ENCODE measurements at regions not wholly inside any gene's neighbourhood (a gene's known extent, or its start where the extent isn't known, plus 50 kb on each side); places are given as distances from the start of the nearest gene placed in this dataset.
"Not testable (repeated sequence)": the region's sequence is repeated elsewhere in the genome, so short reads cannot be mapped to it uniquely, and the experiment has no call there.

DNA sequence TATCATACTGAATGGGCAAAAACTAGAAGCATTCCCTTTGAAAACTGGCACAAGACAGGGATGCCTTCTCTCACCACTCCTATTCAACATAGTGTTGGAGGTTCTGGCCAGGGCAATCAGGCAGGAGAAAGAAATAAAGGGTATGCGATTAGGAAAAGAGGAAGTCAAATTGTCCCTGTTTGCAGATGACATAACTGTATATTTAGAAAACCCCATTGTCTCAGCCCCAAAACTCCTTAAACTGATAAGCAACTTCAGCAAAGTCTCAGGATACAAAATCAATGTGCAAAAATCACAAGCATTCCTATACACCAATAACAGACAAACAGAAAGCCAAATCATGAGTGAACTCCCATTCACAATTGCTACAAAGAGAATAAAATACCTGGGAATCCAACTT is 52.5 kb upstream of the CCDC71L start:
- not testable (repeated sequence) for DNase-seq (ENCODE audit: low read depth in 3 of 3, low spot score in 2 of 3)

DNA sequence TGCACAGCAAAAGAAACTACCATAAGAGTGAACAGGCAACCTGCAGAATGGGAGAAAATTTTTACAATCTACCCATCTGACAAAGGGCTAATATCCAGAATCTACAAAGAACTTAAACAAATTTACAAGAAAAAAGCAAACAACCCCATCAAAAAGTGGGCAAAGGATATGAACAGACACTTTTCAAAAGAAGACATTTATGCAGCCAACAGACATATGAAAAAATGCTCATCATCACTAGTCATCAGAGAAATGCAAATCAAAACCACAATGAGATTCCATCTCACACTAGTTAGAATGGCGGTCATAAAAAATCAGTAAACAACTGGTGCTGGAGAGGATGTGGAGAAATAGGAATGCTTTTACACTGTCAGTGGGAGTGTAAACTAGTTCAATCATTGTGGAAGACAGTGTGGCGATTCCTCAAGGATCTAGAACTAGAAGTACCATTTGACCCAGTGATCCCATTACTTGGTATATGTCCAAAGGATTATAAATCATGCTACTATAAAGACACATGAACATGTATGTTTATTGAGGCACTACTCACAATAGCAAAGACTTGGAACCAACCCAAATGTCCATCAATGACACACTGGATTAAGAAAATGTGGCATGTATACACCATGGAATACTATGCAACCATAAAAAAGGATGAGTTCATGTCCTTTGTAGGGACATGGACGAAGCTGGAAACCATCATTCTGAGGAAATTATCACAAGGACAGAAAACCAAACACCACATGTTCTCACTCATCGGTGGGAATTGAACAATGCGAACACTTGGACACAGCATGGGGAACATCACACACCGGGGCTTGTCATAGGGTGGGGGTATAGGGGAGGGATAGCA is 53.9 kb upstream of the CCDC71L start:
- DNase-seq (ENCODE audit: low read depth in 3 of 3, low spot score in 2 of 3): not testable (repeated sequence)

DNA sequence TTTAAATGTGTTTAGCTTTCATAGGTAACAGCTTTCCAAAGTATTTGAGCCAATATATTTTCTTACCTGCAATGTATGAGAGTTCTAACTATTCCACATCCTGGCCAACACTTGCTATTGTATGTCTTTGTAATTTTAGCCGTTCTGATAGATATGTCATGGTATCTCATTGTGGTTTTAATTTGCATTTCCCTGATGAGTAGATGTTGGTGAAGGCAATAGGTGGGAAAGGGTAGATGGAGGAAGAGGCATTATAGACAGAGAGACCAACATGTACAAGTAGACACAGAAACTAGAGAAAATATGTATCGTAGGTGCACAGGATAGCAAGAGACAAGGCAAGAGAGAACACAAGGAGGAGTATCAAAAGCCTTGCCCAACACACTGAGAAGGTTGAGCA is 54.8 kb upstream of the CCDC71L start:
- DNase-seq (ENCODE audit: low read depth in 3 of 3, low spot score in 2 of 3): no peak

DNA sequence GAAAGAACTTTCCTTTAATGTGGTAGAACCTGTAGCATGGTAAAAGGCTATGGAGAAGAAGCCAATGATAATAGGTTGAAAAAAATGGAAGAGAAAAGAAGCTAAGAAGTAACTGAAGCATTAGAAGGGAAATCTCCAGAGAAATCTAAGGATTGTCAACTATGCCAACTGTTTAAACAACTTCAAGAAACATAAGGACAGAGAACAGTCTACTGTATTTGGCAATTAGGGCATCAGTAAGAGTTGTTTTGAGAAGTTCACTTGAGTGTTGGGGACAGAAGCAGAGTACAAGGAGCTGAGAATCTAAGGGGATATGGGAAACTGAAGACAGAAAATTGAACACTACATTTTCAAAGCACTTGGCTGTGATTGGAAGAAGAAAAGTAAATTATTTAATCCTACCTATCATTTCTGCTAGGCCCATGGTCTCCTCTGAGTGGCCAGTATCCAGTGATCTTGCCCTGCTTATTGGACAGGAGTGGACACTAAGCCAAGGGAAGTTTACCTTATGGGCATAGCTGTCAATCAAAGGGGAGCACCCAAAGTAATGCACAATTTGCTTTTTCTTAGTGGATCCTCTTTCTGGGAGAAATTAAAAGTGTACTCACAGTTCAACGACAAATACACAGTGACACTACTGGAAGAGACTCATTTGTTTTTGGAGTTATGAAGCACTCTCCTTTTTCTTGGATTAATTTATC is 56.4 kb upstream of the CCDC71L start:
- no peak for DNase-seq (ENCODE audit: low read depth in 3 of 3, low spot score in 2 of 3)

DNA sequence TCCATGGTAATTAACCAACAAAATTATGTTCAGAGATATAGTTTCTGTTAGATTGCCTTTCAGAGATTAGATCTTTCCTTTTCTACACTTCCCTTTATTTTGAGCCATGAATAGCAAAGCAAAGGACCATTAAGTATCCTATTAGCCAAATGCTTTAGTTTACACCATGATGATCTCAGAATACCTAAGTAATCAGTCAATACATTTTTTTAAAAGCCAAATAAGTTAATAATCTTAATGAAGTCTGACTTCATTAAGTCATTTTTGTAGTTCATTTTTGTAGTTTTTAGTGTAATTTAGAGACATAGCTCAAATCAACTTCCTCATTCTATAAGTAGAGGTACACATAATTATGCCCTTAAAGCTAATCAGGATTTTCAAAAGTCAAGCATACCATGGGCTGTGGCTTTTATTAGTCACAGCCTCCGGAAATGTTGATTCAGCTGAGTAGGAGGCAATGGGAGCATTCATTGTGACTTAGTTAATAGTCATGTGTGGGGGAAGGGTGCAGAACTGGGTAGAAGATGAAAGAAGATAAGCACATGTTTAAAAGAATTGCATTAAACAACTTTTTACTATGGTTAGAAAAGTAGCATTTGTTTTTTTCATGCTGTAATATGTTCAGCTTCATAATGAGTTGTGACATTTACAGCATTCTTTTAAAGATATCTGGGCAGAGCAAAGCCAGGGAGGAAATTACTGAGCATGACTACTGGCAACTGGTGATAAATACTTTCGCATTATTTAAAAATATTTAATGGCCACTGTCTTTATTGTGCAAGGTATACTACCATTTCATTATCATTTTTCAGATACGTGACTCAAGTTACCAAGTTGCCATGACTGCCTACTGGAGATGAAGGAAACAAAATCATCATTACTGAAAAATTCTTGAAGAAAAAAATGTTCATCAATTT is 57.3 kb upstream of the CCDC71L start:
- peak in 1 of 3 donors; percentile 33 for DNase-seq (ENCODE audit: low read depth in 3 of 3, low spot score in 2 of 3)

DNA sequence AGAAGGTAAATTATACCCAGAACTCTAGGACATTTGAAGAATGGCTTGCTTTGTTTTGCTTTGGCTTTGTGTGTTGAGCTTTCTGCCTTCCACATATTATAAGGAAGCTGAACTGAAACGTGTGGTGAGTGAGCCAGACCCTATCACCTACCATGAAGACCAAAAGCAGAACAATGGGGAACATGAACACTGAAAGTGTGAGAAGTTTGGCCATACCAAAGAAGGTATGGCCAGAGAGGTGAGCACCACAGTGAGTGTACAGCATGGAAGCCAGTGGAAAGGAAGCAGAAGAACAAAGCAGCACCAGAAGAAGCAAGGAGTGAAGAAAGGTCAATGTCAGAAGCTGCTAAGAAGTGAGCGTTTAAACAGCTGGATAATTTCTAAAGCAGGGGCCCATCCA is 59.7 kb upstream of the CCDC71L start:
- no peak for DNase-seq (ENCODE audit: low read depth in 3 of 3, low spot score in 2 of 3)

DNA sequence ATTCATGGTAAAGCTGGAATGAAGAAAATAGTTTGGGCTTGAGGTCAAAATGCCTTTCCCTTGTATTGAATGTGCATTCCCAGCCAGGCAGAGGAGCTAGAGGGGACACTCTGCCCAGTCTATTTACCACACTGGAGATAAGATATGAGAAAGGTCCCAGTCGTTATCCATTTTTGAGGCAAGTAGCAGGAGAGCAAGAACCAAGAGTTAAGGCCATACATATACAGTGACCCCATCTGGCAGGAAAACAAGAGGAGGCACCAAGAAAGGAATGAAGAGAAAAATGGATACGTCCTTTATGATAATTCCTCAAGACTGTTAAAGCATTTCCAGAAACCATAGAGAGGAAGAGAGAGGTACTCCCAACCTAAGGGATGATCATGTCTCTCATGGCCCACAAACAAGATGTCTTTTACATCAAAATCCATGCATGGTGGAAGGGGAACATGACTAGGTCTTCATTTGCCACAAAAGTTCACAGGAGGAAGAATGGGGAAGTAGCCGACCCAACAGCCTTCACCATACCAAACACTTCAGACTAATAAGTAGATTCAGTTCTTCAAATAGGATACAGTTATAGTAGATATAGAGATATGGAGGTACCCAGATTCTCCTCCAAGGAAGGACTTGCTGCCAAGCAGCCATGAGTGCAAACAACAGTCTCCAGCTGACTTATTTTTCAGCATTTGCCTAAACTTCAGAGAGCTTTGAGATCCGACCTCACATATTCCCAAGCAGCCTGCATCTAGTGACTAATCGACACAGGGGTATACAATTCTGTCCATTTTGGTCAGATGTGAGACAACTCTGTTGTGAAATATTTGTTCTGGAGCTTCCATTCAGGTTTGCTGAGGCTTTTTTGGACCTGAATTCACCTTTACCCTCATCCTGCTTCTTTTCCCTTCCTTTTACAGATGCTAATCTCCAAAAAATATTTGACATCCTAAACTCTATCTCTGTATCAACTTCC is 61.1 kb upstream of the CCDC71L start:
- DNase-seq (ENCODE audit: low read depth in 3 of 3, low spot score in 2 of 3): no peak

DNA sequence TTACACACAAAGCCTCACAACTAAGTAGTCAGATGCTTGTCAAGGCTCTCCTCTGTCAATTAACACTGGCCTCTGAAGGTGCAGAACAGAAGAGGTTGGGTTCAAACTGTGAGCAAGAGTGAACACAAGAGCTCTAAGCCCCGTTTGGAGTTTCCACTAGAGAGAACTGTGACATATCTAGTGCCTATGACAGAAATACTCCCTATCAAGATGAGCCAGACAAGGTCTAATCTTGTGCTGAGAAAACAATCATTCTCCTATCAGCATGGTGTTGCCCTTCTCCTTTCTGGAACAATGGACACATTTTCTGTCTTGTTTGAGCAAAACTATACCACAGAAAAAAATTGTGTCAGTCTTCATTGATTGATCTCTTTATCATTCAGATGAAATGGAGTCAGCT is 62.4 kb upstream of the CCDC71L start:
- no peak for DNase-seq (ENCODE audit: low read depth in 3 of 3, low spot score in 2 of 3)

DNA sequence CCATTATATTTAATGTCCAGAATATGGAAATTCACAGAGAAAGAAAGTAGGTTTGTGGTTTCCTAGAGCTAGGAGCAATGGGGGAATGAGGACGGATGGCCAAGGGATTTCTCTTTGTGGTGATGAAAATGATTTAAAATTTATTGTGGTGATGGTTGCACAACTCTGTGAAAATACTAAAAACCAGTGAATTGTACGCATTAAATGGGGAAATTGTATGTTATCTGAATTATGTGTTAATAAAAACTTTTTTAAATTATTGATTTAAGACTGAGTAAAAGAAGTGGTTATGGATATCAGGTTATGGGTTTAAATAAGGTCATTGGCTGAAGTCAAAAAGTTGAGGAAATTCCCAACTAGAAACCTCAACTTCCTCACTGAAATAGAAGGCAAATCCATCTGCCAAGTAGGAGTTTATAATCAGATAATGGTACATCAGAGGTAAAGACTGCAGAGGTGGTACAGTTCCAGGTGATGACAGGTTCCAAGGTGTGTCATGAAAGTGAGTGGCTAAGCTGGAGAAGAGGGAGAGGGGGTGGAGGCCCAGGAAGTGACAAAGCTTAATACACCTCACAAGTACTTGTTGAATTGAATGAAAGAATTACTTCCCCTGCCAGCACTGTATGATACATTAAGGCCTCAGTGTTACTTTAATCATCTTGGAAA is 68.9 kb upstream of the CCDC71L start:
- no peak for DNase-seq (ENCODE audit: low read depth in 3 of 3, low spot score in 2 of 3)

DNA sequence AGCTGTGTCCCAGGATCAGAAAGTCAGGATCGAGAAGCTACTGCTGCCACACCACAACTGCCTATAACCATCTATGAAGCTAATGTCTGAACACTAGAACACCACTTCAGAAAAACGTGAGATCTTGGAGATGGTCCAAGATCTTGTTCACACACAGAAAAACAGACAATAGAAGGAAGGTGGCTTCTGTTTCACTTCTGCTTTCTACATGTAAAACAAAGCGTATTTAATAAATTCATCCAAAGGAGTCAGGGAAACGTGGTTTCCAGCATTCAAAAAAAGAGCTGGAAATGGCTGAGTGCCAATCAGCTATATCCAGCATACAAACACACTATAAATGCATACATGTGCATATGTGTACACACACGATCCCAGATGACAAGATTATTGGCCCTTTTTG is 70.2 kb upstream of the CCDC71L start:
- no peak for DNase-seq (ENCODE audit: low read depth in 3 of 3, low spot score in 2 of 3)

DNA sequence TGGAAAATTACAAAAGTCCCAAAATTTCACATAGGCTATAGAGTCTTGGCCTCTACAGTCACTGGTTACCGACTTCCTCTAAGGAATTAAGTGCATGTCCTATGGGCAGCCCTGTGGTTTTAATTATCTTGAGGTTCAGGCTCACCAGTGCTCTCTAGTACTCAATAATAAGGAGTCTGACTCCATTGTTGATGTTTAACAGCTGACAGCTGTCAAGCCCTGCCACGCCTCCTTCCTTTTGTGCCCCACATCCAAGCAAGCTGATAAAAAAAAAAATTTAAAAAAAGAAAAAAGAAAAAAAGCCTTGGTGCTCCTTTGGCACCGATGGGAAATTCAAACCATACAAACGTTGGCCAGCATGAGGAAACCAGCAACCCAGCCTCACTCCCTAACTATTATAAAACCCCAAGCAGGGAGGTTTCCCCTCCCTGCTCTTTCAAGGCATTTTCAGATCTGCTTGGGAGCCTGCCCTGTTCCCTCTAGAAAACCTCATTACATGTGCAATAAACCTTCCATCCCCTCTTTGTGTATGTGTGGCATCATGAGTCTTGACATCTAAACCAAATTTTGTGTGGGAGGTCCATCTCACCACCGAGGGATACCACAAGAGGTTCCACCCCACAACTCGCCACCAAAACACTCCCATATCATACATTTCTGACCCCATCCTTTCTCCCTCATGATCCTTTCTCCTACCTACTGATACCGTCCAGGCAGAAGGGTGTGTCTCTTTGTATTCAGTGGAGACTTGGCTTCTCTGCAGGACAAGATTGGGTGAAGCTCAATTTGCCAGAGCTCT is 70.9 kb upstream of the CCDC71L start:
- DNase-seq (ENCODE audit: low read depth in 3 of 3, low spot score in 2 of 3): no peak

DNA sequence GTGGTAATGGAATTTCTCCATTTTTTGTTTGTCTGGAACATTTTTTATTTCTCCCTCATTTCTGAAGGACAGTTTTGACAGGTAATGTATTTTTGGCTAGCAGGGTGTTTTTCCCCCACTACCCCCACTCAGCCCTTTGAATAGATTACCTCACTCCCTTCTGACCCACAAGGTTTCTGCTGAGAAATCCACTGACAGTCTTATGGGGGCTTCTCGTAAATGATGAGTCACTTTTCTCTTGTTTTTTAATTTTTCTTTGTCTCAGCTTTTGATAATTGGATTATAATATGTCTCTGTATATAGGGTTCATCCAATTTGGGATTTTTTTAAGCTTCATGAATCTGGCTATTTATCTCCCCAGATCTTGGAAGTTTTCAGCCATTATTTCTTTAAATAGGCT is 74.7 kb upstream of the CCDC71L start:
- DNase-seq (ENCODE audit: low read depth in 3 of 3, low spot score in 2 of 3): no peak

DNA sequence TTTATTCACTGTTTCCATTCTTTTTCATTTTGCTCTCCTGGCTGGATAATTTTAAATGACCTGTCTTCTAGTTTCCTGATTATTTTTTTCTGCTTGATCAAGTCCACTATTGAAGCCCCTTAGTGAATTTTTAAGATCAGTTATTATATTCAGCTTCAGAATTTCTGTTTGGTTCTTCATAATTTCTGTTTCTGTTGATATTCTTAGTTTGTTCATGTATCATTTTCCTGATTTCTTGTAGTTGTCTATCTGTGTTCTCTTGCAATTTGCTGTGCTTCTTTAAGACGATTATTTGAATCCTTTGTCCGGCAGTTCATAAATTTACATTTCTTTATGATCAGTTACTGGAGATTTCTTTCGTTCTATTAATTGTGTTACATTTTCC is 75.2 kb upstream of the CCDC71L start:
- DNase-seq (ENCODE audit: low read depth in 3 of 3, low spot score in 2 of 3): no peak

DNA sequence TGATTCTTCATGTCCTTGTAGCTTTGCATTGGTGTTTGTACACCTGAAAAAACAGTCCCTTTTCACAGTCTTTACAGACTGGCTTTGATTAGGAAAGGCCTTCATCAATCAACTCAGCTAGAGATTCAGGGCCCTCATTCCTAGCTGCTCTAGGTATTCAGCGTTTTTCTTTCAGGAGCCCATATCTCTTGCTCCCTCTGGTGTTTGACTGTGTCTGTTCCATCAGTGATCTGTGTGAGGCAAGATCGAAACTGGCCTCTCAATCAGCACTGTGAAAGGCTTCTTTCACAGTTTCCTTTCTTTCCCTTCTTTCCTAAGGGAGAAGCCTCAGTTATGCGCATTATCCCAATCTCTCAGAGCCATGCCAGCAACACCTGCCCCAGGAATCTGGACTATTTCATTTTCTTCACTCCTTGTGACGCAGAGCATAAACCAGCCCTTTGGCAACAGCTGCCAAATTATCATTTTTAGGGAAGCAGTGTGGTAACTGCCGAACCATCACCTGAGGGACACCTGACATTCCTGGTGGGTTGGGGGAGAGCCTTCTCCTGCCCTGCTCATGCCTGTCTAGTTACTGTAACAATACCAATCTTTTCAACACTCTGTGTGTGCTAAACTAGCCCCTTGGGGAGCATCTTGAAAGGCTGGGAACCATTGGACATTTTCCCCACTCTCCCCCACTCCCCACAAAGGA is 75.7 kb upstream of the CCDC71L start:
- DNase-seq (ENCODE audit: low read depth in 3 of 3, low spot score in 2 of 3): no peak

DNA sequence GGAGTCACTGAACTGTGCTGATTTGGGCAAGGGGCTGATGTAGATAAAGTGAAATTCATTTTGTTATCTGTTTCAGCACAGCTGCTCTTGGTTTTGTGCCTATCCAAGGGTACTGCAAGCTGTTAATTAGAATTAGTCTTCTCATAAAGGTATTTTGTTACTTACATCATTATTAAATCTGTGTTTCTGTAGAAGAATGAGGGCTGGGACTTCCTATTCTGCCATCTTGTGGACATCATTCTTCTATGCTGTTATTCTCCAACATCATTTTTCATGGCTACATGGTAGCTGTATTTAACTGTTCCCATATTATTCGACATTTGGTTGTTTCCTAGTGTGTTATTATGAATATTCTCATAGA is 76.2 kb upstream of the CCDC71L start:
- no peak for DNase-seq (ENCODE audit: low read depth in 3 of 3, low spot score in 2 of 3)

DNA sequence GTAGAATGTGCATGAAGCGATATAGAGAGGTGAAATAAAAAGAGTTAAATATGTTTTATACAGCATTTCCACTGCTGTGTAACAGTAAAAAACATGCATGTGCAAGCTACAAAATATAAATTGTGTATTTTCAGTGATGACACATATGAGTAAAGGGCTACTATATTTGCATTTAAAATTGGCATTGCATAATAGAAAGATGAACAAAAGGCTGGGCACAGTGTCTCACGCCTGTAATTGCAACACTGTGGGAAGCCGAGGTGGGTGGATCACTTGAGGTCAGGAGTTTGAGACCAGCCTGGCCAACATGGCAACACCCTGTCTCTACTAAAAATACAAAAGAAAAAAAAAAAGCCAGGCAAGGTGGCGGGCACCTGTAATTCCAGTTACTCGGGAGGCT is 79.8 kb upstream of the CCDC71L start:
- DNase-seq (ENCODE audit: low read depth in 3 of 3, low spot score in 2 of 3): no peak

DNA sequence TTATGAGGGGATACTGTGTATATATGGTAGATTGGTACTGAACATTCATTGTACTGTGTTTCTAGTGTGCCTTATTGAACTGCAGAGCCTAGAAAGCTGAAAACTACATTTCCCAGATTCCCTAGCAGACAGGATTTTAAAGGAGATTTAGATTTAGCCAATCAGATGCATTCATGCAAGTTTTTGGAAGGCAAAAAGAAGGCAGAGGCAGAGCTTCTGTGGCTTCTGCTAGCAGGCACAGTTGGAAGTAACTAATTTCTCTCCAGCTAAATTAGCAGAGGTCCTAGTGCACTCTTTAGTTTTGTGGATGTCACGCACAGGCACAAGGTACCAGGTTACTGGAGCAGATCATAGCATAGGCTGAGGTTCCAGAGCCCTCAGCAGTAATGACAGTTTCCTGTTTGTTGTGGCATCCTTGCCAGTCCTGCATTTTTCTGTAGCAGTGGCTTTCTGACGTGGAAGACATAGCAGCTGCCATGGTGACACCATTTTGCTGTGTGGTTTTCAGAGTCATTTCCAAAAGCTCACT is 83.7 kb upstream of the CCDC71L start:
- no peak for DNase-seq (ENCODE audit: low read depth in 3 of 3, low spot score in 2 of 3)

DNA sequence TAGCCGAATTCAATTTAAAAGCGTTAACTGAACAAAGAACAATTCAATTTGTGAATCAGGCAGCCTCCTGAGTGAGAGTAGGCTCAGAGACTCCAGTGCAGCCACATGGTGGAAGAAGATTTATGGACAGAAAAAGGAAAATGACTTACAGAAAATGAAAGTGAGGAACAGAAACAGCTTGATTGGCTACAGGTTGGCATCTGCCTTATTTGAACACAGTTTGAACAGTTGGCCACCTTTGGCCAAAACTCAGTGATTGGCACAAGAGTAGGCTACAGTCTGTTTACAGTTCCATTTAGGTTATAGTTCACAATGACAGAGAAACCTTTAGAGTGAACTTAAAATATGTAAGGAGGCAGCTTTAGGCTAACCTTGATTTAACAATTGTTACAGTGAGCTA is 86.3 kb upstream of the CCDC71L start:
- not testable (repeated sequence) for DNase-seq (ENCODE audit: low read depth in 3 of 3, low spot score in 2 of 3)

Measured in right renal cortex interstitium (tissue), 3 donors.